Effector memory CD8-positive, alpha-beta T cell (primary cell): ENCODE measurements at regions not wholly inside any gene's neighbourhood (a gene's known extent, or its start where the extent isn't known, plus 50 kb on each side); places are given as distances from the start of the nearest gene placed in this dataset.

Experiments
- ATAC-seq: fragments of 150-1000 bp; cut with Tn5 transposase; replicated peaks from 2 replicates; pipeline ENCODE4 v1.10.0; 2021; ENCODE audit warnings: mild to moderate bottlenecking, moderate library complexity
- DNase-seq, 3 experiments: peaks; one replicate each; pipeline ENCODE4 v3.0.0; 2021
- H3K27ac Mint-ChIP-seq, 2 donors: one replicate each; pipeline ENCODE4 v1.8.0; 2022; ENCODE audit warnings: mild to moderate bottlenecking in 2 of 2, mixed read lengths in 2 of 2, moderate library complexity in 2 of 2
- H3K27me3 Mint-ChIP-seq, 2 donors: one replicate each; pipeline ENCODE4 v1.8.0; 2022; ENCODE audit warnings: mixed read lengths in 2 of 2
- H3K36me3 Mint-ChIP-seq: one replicate; pipeline ENCODE4 v1.8.0; 2022; ENCODE audit warnings: mild to moderate bottlenecking, moderate library complexity, mixed read lengths; ENCODE audit not compliant: insufficient read depth
- H3K4me1 Mint-ChIP-seq, 2 donors: one replicate each; pipeline ENCODE4 v1.8.0; 2022; ENCODE audit warnings: low read depth in 2 of 2, mixed read lengths in 2 of 2
- H3K4me3 Mint-ChIP-seq, 2 donors: one replicate each; pipeline ENCODE4 v1.8.0; 2022; ENCODE audit warnings: mild to moderate bottlenecking in 2 of 2, mixed read lengths in 2 of 2, moderate library complexity in 2 of 2
- H3K9me3 Mint-ChIP-seq, 2 donors: one replicate each; pipeline ENCODE4 v1.8.0; 2022; ENCODE audit warnings: mixed read lengths in 2 of 2

DNA sequence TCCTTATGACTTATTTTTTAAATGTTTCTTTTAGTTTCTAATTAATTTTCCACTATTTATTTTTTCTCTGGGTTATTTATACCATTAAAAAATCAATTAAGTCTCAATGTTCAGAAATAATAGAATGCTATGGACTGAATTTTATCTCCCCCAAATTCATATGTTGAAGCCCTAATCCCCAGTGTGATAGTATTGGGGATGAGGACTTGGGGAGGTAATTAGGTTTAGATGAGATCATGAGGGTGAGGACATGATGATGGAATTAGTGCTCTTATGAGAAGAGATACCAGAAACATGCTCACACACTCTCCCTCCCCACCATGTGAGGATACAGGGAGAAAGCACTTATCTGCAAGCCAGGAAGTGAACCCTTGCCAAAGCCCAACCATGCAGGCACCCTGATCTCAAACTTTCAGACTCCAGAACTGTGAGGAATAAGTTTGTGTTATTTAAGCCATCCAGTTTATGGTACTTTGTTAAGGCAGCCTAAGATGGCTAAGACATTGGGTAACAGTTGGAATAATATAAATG lies 202.6 kb downstream of the MDFIC start:
- DNase-seq (no peak), ATAC-seq (no peak)
- Mint-ChIP-seq H3K4me3 (no peak overlapping the region), H3K9me3 (no peaks in the 10 kb centered on the region), H3K36me3 (no peaks in the 10 kb centered on the region), H3K27ac (no peak overlapping the region), H3K4me1 (peaks cover 0 to 6% of the 10 kb centered on the region in 2 donors), H3K27me3 (no peaks in the 10 kb centered on the region)

DNA sequence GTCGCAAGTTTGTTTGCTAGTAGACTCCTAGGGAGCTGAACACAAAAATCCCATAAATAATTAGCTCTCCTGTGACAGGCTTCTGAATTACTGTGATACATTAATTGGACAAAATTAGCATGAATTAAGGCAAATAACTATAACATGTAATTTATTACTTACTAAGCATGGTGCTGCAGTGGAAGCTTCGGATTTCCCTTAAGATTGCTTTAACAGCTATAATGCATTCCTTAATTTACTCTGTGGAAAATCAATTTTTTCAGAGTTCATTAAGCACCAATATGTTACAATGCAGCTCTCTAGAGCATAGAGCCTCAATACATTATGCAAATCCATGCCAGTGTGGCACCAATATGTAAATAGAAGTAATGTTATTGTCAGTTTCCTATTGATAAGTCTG lies 201.5 kb downstream of the MDFIC start:
- ATAC-seq, result no peak
- H3K36me3 Mint-ChIP-seq, result no peaks in the 10 kb centered on the region
- peaks cover 0 to 6% of the 10 kb centered on the region in 2 donors for H3K4me1 Mint-ChIP-seq
- H3K27ac Mint-ChIP-seq, result no peak overlapping the region
- no peak for DNase-seq
- H3K9me3 Mint-ChIP-seq, result no peaks in the 10 kb centered on the region
- no peak overlapping the region for H3K4me3 Mint-ChIP-seq
- H3K27me3 Mint-ChIP-seq, result no peaks in the 10 kb centered on the region

DNA sequence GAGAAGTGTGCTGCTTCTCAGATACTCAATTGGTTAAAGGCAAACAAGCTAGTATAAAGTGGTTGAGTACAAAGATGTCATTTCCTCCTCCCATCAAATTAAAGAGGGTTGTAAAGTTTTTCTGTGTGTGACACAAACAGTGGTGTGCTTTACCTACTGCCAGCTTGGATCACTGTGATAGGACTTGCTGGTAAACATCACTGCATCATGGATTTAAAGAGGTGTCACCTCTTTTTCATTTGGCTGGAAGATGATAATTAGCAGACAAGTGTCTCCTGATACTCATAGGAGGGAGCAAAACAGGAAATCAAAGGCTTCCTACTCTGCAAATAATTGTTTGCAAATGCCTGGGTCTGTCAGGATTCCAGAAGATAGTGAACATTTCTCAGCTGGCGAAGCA lies 200.5 kb downstream of the MDFIC start:
- Mint-ChIP-seq H3K36me3 (no peaks in the 10 kb centered on the region), H3K27ac (peak overlapping the region in 1 of 2 donors; percentile 16), H3K4me3 (no peak overlapping the region), H3K27me3 (no peaks in the 10 kb centered on the region), H3K4me1 (peaks cover 0 to 6% of the 10 kb centered on the region in 2 donors), H3K9me3 (no peaks in the 10 kb centered on the region)
- no peak for DNase-seq
- peak; percentile 14 for ATAC-seq

DNA sequence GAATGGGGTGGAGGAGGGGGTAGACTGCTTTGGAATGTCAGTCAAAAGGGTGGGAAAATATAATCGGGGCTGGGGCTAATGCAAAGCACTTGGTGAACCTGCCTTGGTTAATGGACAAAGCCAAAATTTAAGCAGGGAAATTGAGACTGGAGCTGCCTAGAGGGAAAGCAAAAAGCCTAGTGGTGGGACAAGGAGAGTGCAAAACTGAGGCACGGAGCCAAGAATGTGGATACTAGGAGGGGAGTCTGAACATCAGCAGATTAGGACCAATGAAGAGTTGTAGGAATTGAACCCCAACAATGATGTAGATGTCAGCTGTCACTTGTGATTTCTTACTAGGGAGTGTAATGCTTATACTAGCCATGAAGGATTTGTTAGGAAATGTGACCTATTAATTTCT lies 195.9 kb downstream of the MDFIC start:
- Mint-ChIP-seq H3K36me3 (no peaks in the 10 kb centered on the region), H3K4me1 (peaks cover 0 to 6% of the 10 kb centered on the region in 2 donors), H3K27ac (no peak overlapping the region), H3K4me3 (no peak overlapping the region), H3K27me3 (peaks cover 0 to 8% of the 10 kb centered on the region in 2 donors), H3K9me3 (no peaks in the 10 kb centered on the region)
- ATAC-seq (no peak), DNase-seq (no peak)

DNA sequence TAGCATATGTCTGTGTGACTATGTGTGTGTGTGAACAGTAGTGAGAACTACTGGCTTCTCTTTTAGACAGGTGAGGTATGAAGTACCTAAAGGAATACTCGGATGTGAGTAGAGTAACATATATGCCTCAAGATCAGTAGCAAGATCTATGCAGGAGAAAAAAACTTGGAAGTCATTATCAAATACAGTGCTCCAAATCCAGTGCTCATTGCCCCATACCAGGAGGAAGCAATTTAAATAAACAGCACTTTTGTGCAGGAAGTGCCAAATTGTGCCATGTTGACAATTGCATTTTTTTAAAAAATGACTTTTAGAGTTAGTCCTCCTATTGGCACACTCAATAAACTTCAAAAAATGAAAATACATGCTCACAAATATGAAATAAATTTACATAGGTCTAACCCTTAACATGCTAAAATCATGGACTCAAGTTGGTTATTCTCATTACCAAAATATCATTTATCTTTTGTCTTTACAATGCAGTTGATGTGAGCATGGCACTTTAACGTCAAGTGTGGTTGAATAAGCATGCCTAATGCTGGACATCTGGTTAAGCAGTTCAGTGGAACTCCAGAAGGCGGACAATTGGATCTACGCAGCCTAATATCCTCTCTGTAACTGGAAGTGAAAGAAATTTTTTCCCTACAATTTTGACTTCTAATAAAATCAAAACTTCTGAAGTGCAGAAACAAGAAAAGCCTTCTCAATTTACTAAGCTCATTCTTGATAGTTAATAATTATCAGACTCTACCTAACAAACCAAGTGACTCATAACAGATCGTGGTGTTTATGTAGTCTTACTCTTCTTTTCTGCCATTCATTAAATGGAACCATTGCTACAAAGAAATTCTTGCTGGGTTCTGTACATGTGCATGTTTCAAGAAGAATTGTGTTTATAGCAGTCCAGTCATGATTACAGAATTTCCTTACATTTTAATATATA lies 195.2 kb downstream of the MDFIC start:
- Mint-ChIP-seq H3K4me3 (no peak overlapping the region), H3K27me3 (peaks cover 0 to 8% of the 10 kb centered on the region in 2 donors), H3K27ac (no peak overlapping the region), H3K4me1 (no peaks in the 10 kb centered on the region), H3K36me3 (no peaks in the 10 kb centered on the region), H3K9me3 (no peaks in the 10 kb centered on the region)
- DNase-seq, result no peak
- no peak for ATAC-seq

DNA sequence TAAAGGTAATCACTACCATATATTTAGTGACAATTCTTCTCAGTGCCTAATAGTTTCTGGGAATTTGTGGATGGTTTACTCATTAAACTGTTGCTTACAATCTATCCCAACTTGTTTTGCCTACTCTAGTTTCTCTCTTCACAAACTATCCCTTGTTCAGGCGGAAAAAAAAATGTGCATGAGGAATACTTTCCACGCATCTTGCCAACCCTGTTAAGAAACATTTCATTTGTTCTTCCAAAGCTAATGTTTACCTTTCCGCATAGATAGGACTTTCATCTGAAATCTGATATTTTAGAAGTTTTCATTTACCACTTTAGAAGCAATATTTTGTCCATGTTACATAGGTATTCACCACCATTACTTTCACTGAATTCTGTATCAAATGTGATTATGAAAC lies 191.9 kb downstream of the MDFIC start:
- H3K4me1 Mint-ChIP-seq, result no peaks in the 10 kb centered on the region
- DNase-seq (no peak), ATAC-seq (no peak)
- no peak overlapping the region for H3K27ac Mint-ChIP-seq
- H3K4me3 Mint-ChIP-seq, result no peak overlapping the region
- H3K27me3 Mint-ChIP-seq, result peaks cover 0 to 8% of the 10 kb centered on the region in 2 donors
- H3K36me3 Mint-ChIP-seq, result no peaks in the 10 kb centered on the region
- no peaks in the 10 kb centered on the region for H3K9me3 Mint-ChIP-seq

DNA sequence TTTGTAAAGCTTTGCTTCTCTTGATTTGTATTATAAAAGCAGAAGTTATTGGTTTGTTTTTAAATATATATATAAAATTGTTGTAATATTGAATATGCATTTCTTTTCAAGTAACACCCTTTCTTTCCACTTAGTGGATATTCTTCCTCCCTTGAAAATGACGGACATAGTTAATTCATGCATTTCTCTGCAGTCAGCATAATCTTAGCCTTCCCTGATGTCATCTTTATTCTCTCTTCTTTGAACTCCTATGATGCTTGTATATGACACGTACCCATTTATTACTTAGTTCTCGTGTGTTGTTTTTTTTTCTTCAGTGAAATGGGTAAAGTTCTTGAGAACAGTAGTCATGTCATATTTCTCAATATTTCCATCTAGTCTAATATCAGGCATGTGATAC lies 191.2 kb downstream of the MDFIC start:
- DNase-seq (no peak), ATAC-seq (no peak)
- peaks cover 0 to 8% of the 10 kb centered on the region in 2 donors for H3K27me3 Mint-ChIP-seq
- H3K36me3 Mint-ChIP-seq, result no peaks in the 10 kb centered on the region
- H3K4me3 Mint-ChIP-seq, result no peak overlapping the region
- no peaks in the 10 kb centered on the region for H3K4me1 Mint-ChIP-seq
- H3K9me3 Mint-ChIP-seq, result no peaks in the 10 kb centered on the region
- H3K27ac Mint-ChIP-seq, result no peak overlapping the region

DNA sequence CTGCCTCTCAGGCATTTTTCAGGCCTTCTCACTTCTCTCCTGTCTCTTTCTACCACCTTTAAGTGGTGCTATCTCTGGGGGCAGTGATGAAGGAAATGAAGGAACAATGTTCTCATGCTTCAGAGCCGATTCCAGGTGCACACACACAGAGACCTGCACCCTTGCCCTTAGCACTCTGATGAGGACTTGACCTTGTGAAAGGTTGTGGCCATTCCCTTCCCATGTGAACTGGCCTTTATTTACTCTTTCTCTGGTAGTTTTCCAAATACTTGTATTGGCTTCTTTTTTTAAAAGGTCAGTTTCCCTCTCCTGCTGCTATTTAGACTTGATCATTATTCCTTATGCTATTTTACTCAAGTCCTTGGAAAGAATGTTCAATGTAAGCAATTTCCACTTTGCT lies 188.6 kb downstream of the MDFIC start:
- H3K9me3 Mint-ChIP-seq, result no peaks in the 10 kb centered on the region

DNA sequence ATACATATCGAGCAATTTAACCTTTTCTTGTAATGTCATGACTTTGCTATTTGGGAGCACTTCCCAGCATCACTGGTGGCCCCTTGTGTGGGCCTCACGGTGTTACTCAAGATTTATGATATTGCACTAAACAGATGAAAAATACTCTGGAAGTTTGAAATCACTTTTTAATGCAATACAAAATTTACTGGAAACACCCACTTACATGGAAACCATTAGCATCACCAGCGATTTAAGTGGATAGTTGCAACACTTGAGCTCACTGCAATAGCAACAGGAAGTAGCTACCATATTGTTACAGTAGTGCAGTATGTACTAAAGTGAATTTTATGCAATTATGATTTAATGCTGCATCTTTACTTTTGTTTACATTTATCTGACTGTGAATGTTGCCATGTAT lies 184.4 kb downstream of the MDFIC start:
- ATAC-seq (no peak), DNase-seq (no peak)
- Mint-ChIP-seq H3K36me3 (no peaks in the 10 kb centered on the region), H3K4me1 (no peaks in the 10 kb centered on the region), H3K9me3 (no peaks in the 10 kb centered on the region), H3K27ac (no peak overlapping the region), H3K4me3 (no peak overlapping the region), H3K27me3 (no peaks in the 10 kb centered on the region)

More for the DNA sequence above, 188.6 kb downstream of the MDFIC start:
- no peak overlapping the region for H3K27ac Mint-ChIP-seq
- no peaks in the 10 kb centered on the region for H3K4me1 Mint-ChIP-seq
- ATAC-seq (no peak), DNase-seq (no peak)
- H3K36me3 Mint-ChIP-seq, result no peaks in the 10 kb centered on the region
- no peak overlapping the region for H3K4me3 Mint-ChIP-seq
- H3K27me3 Mint-ChIP-seq, result peaks cover 0 to 8% of the 10 kb centered on the region in 2 donors

DNA sequence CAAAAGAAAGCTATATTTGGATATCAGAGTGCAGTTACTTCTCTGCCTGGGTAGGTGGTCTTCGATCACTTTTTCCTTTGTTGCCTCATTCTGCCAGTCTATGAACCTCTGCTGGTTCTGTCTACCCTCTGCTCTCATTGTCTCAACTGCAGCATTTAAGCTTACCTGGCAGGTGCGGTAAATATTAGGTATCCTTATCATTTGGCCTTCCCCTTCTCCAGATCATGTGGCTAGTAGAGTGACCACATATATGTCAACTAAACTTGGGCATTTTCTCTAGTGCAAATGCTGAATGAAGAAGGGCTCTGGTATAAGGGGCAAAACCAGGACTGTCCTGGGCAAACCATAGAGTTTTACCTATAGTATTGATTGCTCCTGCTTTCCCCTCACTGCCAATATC lies 180.8 kb downstream of the MDFIC start:
- no peaks in the 10 kb centered on the region for H3K27me3 Mint-ChIP-seq
- no peaks in the 10 kb centered on the region for H3K4me1 Mint-ChIP-seq
- H3K9me3 Mint-ChIP-seq, result no peaks in the 10 kb centered on the region
- H3K27ac Mint-ChIP-seq, result no peak overlapping the region
- H3K4me3 Mint-ChIP-seq, result no peak overlapping the region
- DNase-seq (no peak), ATAC-seq (no peak)
- H3K36me3 Mint-ChIP-seq, result no peaks in the 10 kb centered on the region

DNA sequence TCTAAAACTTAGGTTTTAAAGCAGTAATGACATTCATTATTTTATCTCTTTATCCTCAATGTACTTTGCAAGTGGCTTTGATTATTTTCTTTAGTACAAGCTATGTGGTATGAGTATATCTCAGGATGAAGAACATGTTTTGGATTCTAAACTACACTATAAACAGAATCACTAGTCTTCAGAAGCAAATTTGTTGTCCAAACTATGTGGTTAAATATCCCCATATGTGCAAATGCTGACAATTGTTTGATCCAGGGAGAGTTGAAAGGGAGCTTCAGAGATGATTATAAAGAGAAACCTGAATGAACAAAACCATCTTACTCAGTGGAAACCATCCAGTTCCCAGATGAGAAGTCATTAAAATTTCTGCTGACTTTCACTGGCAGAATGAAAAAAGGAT lies 179.3 kb downstream of the MDFIC start:
- Mint-ChIP-seq H3K4me1 (peaks cover 0 to 4% of the 10 kb centered on the region in 2 donors), H3K9me3 (no peaks in the 10 kb centered on the region), H3K27ac (no peak overlapping the region), H3K4me3 (no peak overlapping the region), H3K36me3 (no peaks in the 10 kb centered on the region), H3K27me3 (no peaks in the 10 kb centered on the region)
- DNase-seq (no peak), ATAC-seq (no peak)

DNA sequence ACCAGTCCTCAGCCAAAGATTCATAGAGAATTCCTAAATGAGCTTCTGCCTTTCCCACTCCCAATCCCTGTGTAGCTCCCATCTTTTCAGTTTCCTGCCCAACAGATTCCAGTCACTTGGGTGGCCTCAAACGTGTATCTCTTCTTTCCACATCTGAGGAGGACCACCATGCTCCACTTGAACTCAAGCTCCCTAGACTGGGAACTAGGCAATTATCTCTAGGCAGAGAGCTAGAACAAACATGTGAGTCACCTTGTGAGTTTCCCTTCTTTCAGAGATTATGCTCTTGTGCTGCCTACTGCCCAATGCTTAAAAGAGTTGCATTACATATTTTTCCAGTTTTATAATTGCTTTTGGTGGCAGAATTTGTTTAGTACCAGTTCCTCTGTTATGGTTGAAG lies 178.0 kb downstream of the MDFIC start:
- H3K9me3 Mint-ChIP-seq, result no peaks in the 10 kb centered on the region
- H3K27ac Mint-ChIP-seq, result no peak overlapping the region
- H3K4me3 Mint-ChIP-seq, result no peak overlapping the region
- H3K27me3 Mint-ChIP-seq, result no peaks in the 10 kb centered on the region
- H3K4me1 Mint-ChIP-seq, result peaks cover 1 to 4% of the 10 kb centered on the region in 2 donors
- ATAC-seq, result no peak
- no peaks in the 10 kb centered on the region for H3K36me3 Mint-ChIP-seq
- no peak for DNase-seq

DNA sequence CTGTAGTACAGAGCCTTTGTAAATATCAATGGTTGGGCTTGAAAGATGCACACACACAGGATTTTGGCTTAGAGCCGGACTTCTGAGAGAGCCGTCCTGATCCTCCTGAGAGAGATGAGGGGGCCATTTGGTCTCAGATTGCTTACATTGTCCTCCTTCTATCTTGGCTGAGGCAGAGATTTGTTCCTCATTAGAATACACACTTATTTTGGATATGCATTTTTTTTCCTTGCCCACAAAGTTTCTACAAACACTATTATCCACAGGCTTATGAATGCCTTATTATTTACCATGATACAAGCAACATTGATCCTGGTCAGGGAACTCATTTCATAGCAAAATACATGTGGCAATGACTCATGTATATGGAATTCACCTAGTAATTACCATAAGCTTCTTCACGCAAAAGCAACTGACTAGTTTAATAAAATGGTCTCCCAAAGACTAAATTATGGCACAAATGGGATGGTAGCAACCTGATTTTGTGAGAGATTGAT lies 175.3 kb downstream of the MDFIC start:
- Mint-ChIP-seq H3K4me1 (peaks cover 6 to 7% of the 10 kb centered on the region in 2 donors), H3K9me3 (no peaks in the 10 kb centered on the region), H3K36me3 (no peaks in the 10 kb centered on the region), H3K27me3 (peaks cover 7% of the 10 kb centered on the region in 2 donors), H3K4me3 (no peak overlapping the region), H3K27ac (no peak overlapping the region)
- no peak for DNase-seq
- ATAC-seq, result no peak

DNA sequence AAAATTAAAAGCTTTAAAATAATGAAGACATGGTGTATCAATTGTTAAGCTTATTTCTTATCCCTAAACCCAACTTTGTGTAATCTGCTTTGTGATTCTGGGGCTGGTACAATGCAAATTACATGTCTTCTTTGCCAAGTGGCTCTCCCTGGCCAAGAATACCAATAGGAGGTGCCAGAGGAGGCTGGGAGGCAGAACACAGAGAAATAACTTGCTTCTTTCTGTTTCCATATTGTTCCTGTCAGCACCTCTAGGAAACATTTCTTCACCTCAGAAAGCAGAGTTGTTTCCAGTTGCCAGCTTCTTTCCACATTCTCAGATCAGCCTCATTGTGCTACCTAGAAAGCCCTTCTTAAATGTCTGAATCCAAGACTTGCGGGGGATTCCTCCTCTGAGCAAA lies 174.4 kb downstream of the MDFIC start:
- Mint-ChIP-seq H3K27me3 (peaks cover 7% of the 10 kb centered on the region in 2 donors), H3K9me3 (no peaks in the 10 kb centered on the region)

More for the DNA sequence above, 174.4 kb downstream of the MDFIC start:
- no peak overlapping the region for H3K27ac Mint-ChIP-seq
- ATAC-seq (no peak), DNase-seq (no peak)
- peaks cover 6 to 7% of the 10 kb centered on the region in 2 donors for H3K4me1 Mint-ChIP-seq
- H3K36me3 Mint-ChIP-seq, result no peaks in the 10 kb centered on the region
- H3K4me3 Mint-ChIP-seq, result no peak overlapping the region
